KMS-11 (cell line): ENCODE measurements at regions not wholly inside any gene's neighbourhood (a gene's known extent, or its start where the extent isn't known, plus 50 kb on each side); places are given as distances from the start of the nearest gene placed in this dataset.

Source experiments
- H2AFZ ChIP-seq: fragments of 200-600 bp; sonication (generic); 2 replicates; pipeline ENCODE4 v1.6.1; 2016; ENCODE audit warnings: antibody characterized with exemption, mixed run types, low read depth
- H3K27ac ChIP-seq: fragments of 200-600 bp; sonication (generic); 2 replicates; pipeline ENCODE4 v1.6.1; 2016; ENCODE audit warnings: mild to moderate bottlenecking, mixed run types
- H3K27me3 ChIP-seq: fragments of 200-600 bp; sonication (generic); 2 replicates; pipeline ENCODE4 v1.6.1; 2017; ENCODE audit warnings: mild to moderate bottlenecking, low read depth, mixed run types, moderate library complexity; ENCODE audit not compliant: insufficient read depth
- H3K36me3 ChIP-seq: fragments of 200-600 bp; sonication (generic); 2 replicates; pipeline ENCODE4 v1.6.1; 2017; ENCODE audit warnings: mild to moderate bottlenecking, mixed run types; ENCODE audit not compliant: insufficient read depth
- H3K4me1 ChIP-seq: fragments of 200-600 bp; sonication (generic); 2 replicates; pipeline ENCODE4 v1.6.1; 2016; ENCODE audit warnings: mild to moderate bottlenecking, low read depth, mixed run types; ENCODE audit not compliant: poor library complexity, severe bottlenecking
- H3K4me2 ChIP-seq: fragments of 200-600 bp; sonication (generic); 2 replicates; pipeline ENCODE4 v1.7.0; 2016; ENCODE audit warnings: mild to moderate bottlenecking, mixed run types
- H3K4me3 ChIP-seq: fragments of 200-600 bp; sonication (generic); IDR thresholded peaks from 2 replicates; pipeline ENCODE4 v1.6.1; 2017; ENCODE audit warnings: low read depth, low read length, mixed read lengths; ENCODE audit not compliant: insufficient read depth
- H3K79me2 ChIP-seq: fragments of 200-600 bp; sonication (generic); 2 replicates; pipeline ENCODE4 v1.6.1; 2016; ENCODE audit warnings: low read depth, mixed run types; ENCODE audit not compliant: insufficient read depth
- H3K9ac ChIP-seq: fragments of 200-600 bp; sonication (generic); 2 replicates; pipeline ENCODE4 v1.6.1; 2016; ENCODE audit warnings: mild to moderate bottlenecking, mixed run types
- H4K20me1 ChIP-seq: fragments of 200-600 bp; sonication (generic); 2 replicates; pipeline ENCODE4 v1.6.1; 2016; ENCODE audit warnings: mild to moderate bottlenecking, mixed run types; ENCODE audit not compliant: insufficient read depth
- CTCF ChIP-seq: fragments of 200-600 bp; sonication (generic); conservative IDR thresholded peaks from 2 replicates; pipeline ENCODE4 v1.6.1; 2017; ENCODE audit warnings: low read depth, mild to moderate bottlenecking, antibody characterized with exemption, low read length, moderate library complexity, mixed read lengths

- TF ChIP-seq CTCF: no peak
- H3K79me2 ChIP-seq: no peaks in the 10 kb centered on the region
- no peak overlapping the region for H3K4me3 ChIP-seq
- H3K27me3 ChIP-seq: no peaks in the 10 kb centered on the region
- H3K9ac ChIP-seq: no peak overlapping the region
- H3K36me3 ChIP-seq: no peaks in the 10 kb centered on the region
- no peak overlapping the region for H3K4me2 ChIP-seq
- H4K20me1 ChIP-seq: no peaks in the 10 kb centered on the region
- no peak overlapping the region for H3K27ac ChIP-seq
- H2AFZ ChIP-seq: no peak overlapping the region
- no peaks in the 10 kb centered on the region for H3K4me1 ChIP-seq
Observed at GRCh38 chr1:82704966-82705365, 904.2 kb downstream of the ADGRL2 start.

GRCh38 chr1:82704393-82704792 is 903.7 kb downstream of the ADGRL2 start:
- no peaks in the 10 kb centered on the region for H4K20me1 ChIP-seq
- TF ChIP-seq CTCF: no peak

GRCh38 chr1:82703951-82704350 is 903.2 kb downstream of the ADGRL2 start:
- no peak overlapping the region for H3K4me3 ChIP-seq
- no peak for TF ChIP-seq CTCF
- H3K36me3 ChIP-seq: no peaks in the 10 kb centered on the region
- H3K9ac ChIP-seq: no peak overlapping the region
- no peaks in the 10 kb centered on the region for H3K4me1 ChIP-seq
- H2AFZ ChIP-seq: no peak overlapping the region
- H3K4me2 ChIP-seq: no peak overlapping the region
- no peak overlapping the region for H3K27ac ChIP-seq
- H3K79me2 ChIP-seq: no peaks in the 10 kb centered on the region
- H3K27me3 ChIP-seq: no peaks in the 10 kb centered on the region
- H4K20me1 ChIP-seq: no peaks in the 10 kb centered on the region

More at GRCh38 chr1:82704393-82704792, 903.7 kb downstream of the ADGRL2 start:
- Histone ChIP-seq H3K27ac (no peak overlapping the region), H2AFZ (no peak overlapping the region), H3K9ac (no peak overlapping the region), H3K79me2 (no peaks in the 10 kb centered on the region), H3K4me1 (no peaks in the 10 kb centered on the region), H3K36me3 (no peaks in the 10 kb centered on the region), H3K27me3 (no peaks in the 10 kb centered on the region), H3K4me2 (no peak overlapping the region), H3K4me3 (no peak overlapping the region)

GRCh38 chr1:82700476-82700875 is 899.7 kb downstream of the ADGRL2 start:
- Histone ChIP-seq H3K27me3 (no peaks in the 10 kb centered on the region), H3K79me2 (no peaks in the 10 kb centered on the region), H3K9ac (no peak overlapping the region), H4K20me1 (no peaks in the 10 kb centered on the region), H3K4me3 (no peak overlapping the region), H2AFZ (no peak overlapping the region), H3K36me3 (no peaks in the 10 kb centered on the region), H3K4me1 (no peaks in the 10 kb centered on the region), H3K27ac (no peak overlapping the region), H3K4me2 (no peak overlapping the region)
- no peak for TF ChIP-seq CTCF

- Histone ChIP-seq H3K79me2 (no peaks in the 10 kb centered on the region), H3K4me1 (no peaks in the 10 kb centered on the region), H3K4me3 (no peak overlapping the region), H4K20me1 (no peaks in the 10 kb centered on the region), H2AFZ (no peak overlapping the region), H3K9ac (no peak overlapping the region), H3K36me3 (no peaks in the 10 kb centered on the region), H3K4me2 (no peak overlapping the region), H3K27ac (no peak overlapping the region), H3K27me3 (no peaks in the 10 kb centered on the region)
- no peak for TF ChIP-seq CTCF
Observed at GRCh38 chr1:82697965-82698364, 897.2 kb downstream of the ADGRL2 start.
